NCI-H446 (cell line): ENCODE measurements at regions not wholly inside any gene's neighbourhood (a gene's known extent, or its start where the extent isn't known, plus 50 kb on each side); places are given as distances from the start of the nearest gene placed in this dataset.
A peak's percentile ranks its signal among the peaks of the same experiment; 100 is the strongest.
"Not testable (repeated sequence)": the region's sequence is repeated elsewhere in the genome, so short reads cannot be mapped to it uniquely, and the experiment has no call there.

Experiments used
- DNase-seq, 2 experiments: peaks; one replicate each; lab custom pipeline; 2025; lab: John Stamatoyannopoulos, UW

- DNase-seq: no peak
Observed at GRCh38 chr6:140830666-140831065, 1302.1 kb upstream of the GJE1 start.

GRCh38 chr6:140828856-140829255 is 1303.9 kb upstream of the GJE1 start:
- no peak for DNase-seq

GRCh38 chr6:140827593-140827992 is 1305.1 kb upstream of the GJE1 start:
- DNase-seq: no peak

GRCh38 chr6:140825731-140826130 is 1307.0 kb upstream of the GJE1 start:
- no peak for DNase-seq

- DNase-seq: no peak
Observed at GRCh38 chr6:140824595-140824994, 1308.1 kb upstream of the GJE1 start.

GRCh38 chr6:140821196-140821595 is 1311.5 kb upstream of the GJE1 start:
- DNase-seq: no peak

GRCh38 chr6:140817176-140817575 is 1315.5 kb upstream of the GJE1 start:
- no peak for DNase-seq

- no peak for DNase-seq
Observed at GRCh38 chr6:140816681-140817080, 1316.0 kb upstream of the GJE1 start.

GRCh38 chr6:140812636-140813035 is 1320.1 kb upstream of the GJE1 start:
- DNase-seq: no peak

GRCh38 chr6:140811642-140812041 is 1321.1 kb upstream of the GJE1 start:
- no peak for DNase-seq

- no peak for DNase-seq
Observed at GRCh38 chr6:140809694-140810101, 1323.0 kb upstream of the GJE1 start.

GRCh38 chr6:140806431-140806830 is 1326.3 kb upstream of the GJE1 start:
- no peak for DNase-seq

GRCh38 chr6:140794544-140794943 is 1338.2 kb upstream of the GJE1 start:
- DNase-seq: no peak

GRCh38 chr6:140790109-140790508 is 1342.6 kb upstream of the GJE1 start:
- DNase-seq: no peak

GRCh38 chr6:140789466-140789865 is 1343.3 kb upstream of the GJE1 start:
- no peak for DNase-seq

GRCh38 chr6:140785926-140786325 is 1346.8 kb upstream of the GJE1 start:
- DNase-seq: no peak

GRCh38 chr6:140784573-140784972 is 1348.2 kb upstream of the GJE1 start:
- no peak for DNase-seq

GRCh38 chr6:140783504-140783903 is 1349.2 kb upstream of the GJE1 start:
- not testable (repeated sequence) for DNase-seq

GRCh38 chr6:140782941-140783340 is 1349.8 kb upstream of the GJE1 start:
- DNase-seq: no peak

GRCh38 chr6:140779991-140780596 is 1352.6 kb upstream of the GJE1 start:
- peak in 1 of 2 experiments; percentile 4 for DNase-seq

- DNase-seq: no peak
Observed at GRCh38 chr6:140779341-140779740, 1353.4 kb upstream of the GJE1 start.

- DNase-seq: no peak
Observed at GRCh38 chr6:140777780-140778179, 1354.9 kb upstream of the GJE1 start.

GRCh38 chr6:140775061-140775460 is 1357.7 kb upstream of the GJE1 start:
- no peak for DNase-seq

GRCh38 chr6:140774080-140774505 is 1358.6 kb upstream of the GJE1 start:
- no peak for DNase-seq
